ENCODE measurements at regions not wholly inside any gene's neighbourhood (a gene's known extent, or its start where the extent isn't known, plus 50 kb on each side); places are given as distances from the start of the nearest gene placed in this dataset.

GRCh38 chr19:46944918-46945628, 74.6 kb upstream of the NPAS1 start:
- no peak for DNase-seq (ENCODE audit: low spot score)

GRCh38 chr19:46945694-46946489, 73.7 kb upstream of the NPAS1 start:
- no peak for DNase-seq (ENCODE audit: low spot score)

- no peak for DNase-seq (ENCODE audit: low spot score)
These were observed 72.9 kb upstream of the NPAS1 start for GRCh38 chr19:46946611-46947238.

- no peak for DNase-seq (ENCODE audit: low spot score)
These were observed 71.8 kb upstream of the NPAS1 start for GRCh38 chr19:46947866-46948265.

- no peak for DNase-seq (ENCODE audit: low spot score)
These were observed 69.0 kb upstream of the NPAS1 start for GRCh38 chr19:46950526-46951170.

GRCh38 chr19:46951171-46951986, 68.3 kb upstream of the NPAS1 start:
- DNase-seq (ENCODE audit: low spot score), result no peak

GRCh38 chr19:46952874-46953273, 66.8 kb upstream of the NPAS1 start:
- DNase-seq (ENCODE audit: low spot score), result no peak

- no peak for DNase-seq (ENCODE audit: low spot score)
These were observed 65.6 kb upstream of the NPAS1 start for GRCh38 chr19:46953955-46954501.

- no peak for DNase-seq (ENCODE audit: low spot score)
These were observed 65.1 kb upstream of the NPAS1 start for GRCh38 chr19:46954502-46954992.

GRCh38 chr19:46954993-46955812, 64.4 kb upstream of the NPAS1 start:
- peak; percentile 40 for DNase-seq (ENCODE audit: low spot score)

- no peak for DNase-seq (ENCODE audit: low spot score)
These were observed 63.7 kb upstream of the NPAS1 start for GRCh38 chr19:46955813-46956371.

- no peak for DNase-seq (ENCODE audit: low spot score)
These were observed 61.1 kb upstream of the NPAS1 start for GRCh38 chr19:46958532-46958931.

GRCh38 chr19:46959894-46960556, 59.6 kb upstream of the NPAS1 start:
- no peak for DNase-seq (ENCODE audit: low spot score)

- DNase-seq (ENCODE audit: low spot score), result no peak
These were observed 57.5 kb upstream of the NPAS1 start for GRCh38 chr19:46962030-46962570.

GRCh38 chr19:46963093-46963734, 56.4 kb upstream of the NPAS1 start:
- no peak for DNase-seq (ENCODE audit: low spot score)

GRCh38 chr19:46967578-46968032, 52.0 kb upstream of the NPAS1 start:
- no peak for DNase-seq (ENCODE audit: low spot score)

All from NAMALWA (cell line).